Middle frontal gyrus (tissue), 1 donor: ENCODE measurements at regions not wholly inside any gene's neighbourhood (a gene's known extent, or its start where the extent isn't known, plus 50 kb on each side); places are given as distances from the start of the nearest gene placed in this dataset.

ENCODE experiments used
- DNase-seq: peaks from one replicate; pipeline ENCODE4 v3.0.0-alpha.2; 2015; ENCODE audit warnings: low spot score; ENCODE audit errors: extremely low spot score

DNA sequence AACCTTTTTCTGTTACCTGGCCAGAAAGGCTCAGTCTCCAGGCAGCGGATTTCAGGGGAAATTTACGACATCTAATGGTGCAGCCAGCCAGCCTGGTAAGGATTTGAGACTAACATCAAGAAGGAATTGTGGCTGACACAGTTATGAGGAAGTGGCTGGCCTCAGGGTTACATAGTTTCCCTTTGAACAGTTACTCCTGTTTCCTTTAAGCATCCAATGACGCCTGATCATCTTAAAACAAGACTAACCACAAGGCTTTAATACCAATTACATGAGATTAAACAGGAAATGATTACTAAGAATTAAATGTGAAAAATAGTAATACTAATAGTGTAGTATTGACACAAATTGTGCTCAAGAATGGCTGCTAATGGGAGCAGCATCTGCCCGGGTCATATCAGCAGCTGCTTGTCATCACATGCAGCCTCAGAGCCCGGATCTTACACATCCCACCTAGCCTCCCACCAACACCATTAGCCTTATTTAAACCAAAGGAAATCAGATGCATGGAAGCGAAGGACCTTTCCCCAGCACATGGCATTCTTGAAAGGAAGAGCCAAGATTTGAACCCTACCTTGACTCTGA, 431.8 kb downstream of the PMP22 start:
- no peak for DNase-seq

DNA sequence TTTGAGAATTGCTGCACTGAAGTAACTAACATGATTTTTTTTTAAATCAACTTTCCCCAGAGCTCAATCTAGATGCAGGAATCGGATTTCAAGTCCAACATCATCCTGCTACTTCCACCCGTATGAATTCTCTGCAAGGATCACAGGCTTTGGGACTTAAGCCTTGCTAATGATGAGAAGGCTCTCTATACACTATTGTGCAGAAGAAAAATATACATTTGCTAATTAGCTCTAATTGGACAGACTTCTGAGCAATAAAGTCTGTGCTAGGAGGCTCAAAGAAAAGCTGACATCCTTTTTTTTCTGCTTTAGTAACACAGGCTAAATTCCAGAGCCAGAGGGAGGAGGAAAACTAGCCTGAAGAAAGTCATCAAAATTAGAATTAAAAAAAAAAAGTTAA, 433.6 kb downstream of the PMP22 start:
- DNase-seq: no peak

GRCh38 chr17:14827396-14827919, 437.7 kb downstream of the PMP22 start:
- DNase-seq: no peak

DNA sequence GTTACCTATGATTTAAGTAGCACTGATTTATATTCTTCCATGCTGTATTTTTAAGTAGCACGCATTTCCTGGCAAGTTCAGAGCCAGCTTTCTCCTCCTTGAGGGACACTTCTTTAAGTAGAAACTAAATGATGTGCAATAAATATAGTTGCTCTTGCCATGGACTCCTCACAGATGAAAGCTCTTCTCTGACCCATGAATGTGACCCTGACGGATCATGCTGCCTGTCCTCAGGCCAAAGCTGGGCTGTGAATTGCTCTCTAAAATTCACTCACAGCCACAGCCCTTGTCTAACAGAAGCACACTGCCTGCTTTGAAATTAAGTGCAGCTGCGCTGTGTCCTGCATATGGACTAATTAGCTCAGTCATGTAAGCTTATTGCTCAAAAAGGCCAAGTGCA, 438.8 kb downstream of the PMP22 start:
- no peak for DNase-seq

GRCh38 chr17:14818469-14818868, 446.7 kb downstream of the PMP22 start:
- no peak for DNase-seq

DNA sequence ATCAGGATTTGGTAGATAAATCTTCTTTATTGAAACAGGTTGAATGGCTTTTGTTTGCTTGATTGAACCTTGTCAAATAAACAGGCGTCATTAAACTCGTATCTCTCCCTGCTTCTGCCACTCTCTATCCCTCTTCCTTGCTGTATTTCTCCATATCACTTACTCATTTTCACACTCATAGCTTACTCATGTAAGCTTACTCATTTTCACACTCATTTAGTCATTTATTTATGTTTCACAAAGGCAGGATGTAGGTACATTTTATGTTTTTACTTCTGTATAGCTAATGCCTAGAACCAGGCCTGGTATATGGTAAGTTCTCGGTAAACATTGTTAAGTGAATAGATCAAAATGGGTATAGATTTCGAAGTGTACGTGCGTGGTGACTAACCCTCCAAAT, 450.0 kb downstream of the PMP22 start:
- DNase-seq: no peak

GRCh38 chr17:14813649-14814370, 451.3 kb downstream of the PMP22 start:
- no peak for DNase-seq

DNA sequence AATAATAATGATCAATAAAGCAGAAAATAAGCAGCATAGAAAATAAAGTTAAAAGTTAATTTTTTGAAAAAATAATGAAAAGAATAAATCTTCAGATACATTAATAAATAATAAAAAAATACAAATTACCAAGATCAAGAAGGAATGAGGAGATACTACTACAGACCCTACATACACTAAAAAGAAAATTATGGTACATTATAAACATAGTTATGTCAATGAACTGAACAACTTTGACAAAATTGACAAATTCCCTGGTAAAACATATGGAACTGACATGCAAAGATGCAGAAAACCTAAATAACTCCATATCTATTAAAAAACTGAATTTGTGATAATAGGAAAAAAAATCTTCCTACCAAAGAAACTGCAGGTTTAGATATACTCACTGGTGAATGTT, 456.7 kb downstream of the PMP22 start:
- no peak for DNase-seq

DNA sequence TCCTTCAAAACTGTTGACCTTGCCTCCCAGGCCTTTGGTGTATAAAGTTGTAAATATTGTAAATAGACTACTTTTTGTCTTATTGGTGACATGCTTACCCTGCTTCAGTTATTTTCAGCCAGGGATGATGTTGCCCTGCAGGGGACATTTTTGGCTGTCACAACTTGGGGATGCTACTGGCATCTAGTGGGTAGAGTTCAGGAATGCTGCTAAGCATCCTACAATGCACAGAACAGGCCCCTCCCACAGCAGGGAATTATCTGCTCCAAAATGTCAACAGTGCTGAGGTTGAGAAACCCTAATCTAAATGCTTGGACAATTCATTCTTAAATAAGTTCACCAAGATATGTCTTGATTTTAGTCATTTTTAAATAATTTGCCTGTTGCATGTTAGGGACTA, 459.8 kb downstream of the PMP22 start:
- no peak for DNase-seq

DNA sequence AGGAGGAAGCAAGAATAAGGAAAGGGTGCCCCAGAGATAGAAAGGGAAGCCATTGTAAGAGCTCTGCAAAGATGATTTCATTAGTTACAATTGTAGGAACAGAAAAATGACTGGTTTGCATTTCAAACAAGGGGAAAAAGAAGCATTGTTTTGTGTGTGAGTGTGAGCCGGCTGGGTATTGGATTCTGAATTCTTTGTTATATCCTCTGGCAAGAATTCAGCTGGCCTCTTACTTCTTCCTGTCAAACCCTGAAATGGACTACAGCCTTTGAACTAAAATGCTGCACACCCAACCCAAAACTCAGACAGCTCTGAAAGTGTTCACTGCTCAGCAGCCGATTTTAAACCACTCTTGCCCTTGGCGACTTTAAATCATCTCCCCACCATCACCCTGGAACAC, 461.3 kb downstream of the PMP22 start:
- DNase-seq: peak; percentile 8

GRCh38 chr17:14797801-14798200, 467.3 kb downstream of the PMP22 start:
- no peak for DNase-seq

DNA sequence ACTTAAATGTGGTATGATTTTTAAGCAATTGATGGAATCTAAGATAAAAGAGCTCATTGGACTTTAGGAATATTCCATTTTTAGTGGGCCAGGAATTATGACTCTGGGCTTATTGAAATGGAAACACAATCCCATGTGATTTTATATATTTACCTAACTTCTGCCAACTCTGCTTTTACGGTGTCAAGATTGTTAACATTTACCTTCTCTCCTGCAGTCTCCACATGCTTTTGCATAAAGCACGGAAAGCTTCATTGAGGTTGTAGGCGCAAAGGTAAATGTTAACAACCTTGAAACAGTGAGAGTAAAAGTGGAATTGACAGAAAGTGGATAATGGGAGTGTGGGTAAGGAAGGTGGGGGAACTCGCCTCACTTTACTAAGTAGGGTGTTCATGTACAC, 468.1 kb downstream of the PMP22 start:
- no peak for DNase-seq

- DNase-seq: no peak
Observed at GRCh38 chr17:14794961-14795360, 470.2 kb downstream of the PMP22 start.

GRCh38 chr17:14793237-14793636, 471.9 kb downstream of the PMP22 start:
- no peak for DNase-seq

DNA sequence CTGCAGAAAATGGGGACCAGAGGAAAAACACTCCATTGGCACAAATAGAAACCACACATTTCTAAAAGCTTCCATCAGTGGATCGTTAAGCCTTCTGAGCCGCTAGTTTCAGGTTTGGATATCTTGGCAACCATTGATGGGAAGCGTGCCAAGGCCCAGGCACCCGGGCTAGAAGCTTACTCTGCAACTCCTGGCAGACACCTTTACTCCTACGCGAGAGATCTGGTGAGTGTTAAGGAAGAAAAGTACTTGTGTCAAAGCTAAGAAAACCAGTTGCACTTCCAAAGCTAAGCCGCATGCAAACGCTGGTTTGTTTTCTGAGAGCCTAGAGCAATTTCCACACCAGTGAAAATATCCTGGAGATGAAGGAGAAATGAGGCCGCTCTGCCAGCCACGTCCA, 472.4 kb downstream of the PMP22 start:
- DNase-seq: no peak

DNA sequence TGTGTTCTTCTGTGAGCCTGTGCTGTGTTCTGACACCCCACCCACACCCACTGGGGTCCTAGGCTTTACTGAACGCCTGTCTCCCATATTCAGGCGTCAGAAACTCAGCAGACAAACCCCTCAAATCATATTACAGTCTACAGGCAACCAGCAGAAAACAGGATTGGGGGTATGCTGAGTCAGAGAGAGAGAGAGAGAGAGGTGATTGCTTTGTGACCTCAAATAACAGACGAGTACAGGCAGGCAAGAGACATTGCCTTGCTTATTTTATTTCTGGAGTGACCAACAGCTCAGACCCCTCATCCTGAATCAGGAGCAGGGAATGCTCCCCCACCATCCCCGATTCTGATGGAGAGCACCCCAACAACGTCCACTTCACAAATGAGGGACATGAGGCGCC, 473.9 kb downstream of the PMP22 start:
- DNase-seq: no peak

DNA sequence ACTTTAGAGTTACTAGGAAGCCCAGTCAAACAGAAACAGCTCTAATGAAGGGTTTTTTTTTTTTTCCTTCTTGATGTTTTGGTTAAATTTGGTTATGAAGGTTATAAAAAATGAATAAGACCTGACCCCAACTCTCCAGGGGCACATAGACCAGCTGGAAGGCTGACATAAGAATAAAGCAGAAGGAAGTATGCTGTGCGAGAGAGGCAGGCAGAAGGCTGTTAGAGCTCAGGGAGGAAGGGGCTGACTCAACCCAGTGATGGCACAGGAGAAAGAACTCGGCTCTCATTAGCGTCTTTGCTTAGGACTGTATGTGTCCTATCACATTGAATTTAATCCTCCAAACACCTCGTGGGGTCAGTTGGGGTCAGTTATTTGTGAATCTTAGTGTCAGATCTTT, 474.6 kb downstream of the PMP22 start:
- no peak for DNase-seq

- DNase-seq: no peak
Observed at GRCh38 chr17:14784997-14785696, 480.0 kb downstream of the PMP22 start.

- no peak for DNase-seq
Observed at GRCh38 chr17:14781123-14781522, 480.2 kb downstream of the HS3ST3B1 start.

- DNase-seq: no peak
Observed at GRCh38 chr17:14780097-14780651, 479.3 kb downstream of the HS3ST3B1 start.

DNA sequence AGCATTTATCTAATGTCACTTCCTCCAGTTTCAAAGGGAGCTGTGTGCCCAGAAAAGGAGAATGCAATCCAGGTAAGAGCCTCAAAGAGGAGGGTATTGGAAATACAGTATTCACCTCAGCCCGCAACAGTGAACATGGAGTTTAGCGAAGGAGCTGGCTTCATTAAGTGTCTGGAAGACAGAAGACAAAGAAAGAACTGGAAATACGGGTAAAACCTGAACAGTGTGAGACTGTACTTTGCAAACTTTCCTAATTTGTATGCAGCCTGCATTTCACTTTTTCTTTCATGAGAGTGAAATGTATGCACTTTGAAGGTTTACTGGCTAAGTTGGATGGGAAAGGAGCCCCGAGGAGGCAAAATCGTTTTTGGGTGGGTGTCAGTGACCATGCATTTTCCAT, 478.4 kb downstream of the HS3ST3B1 start:
- DNase-seq: no peak

GRCh38 chr17:14777291-14777690, 476.4 kb downstream of the HS3ST3B1 start:
- DNase-seq: no peak
